Testis (tissue), 2 donors: ENCODE measurements at regions not wholly inside any gene's neighbourhood (a gene's known extent, or its start where the extent isn't known, plus 50 kb on each side); places are given as distances from the start of the nearest gene placed in this dataset.

Source experiments
- POLR2A ChIP-seq: fragments of 450-650 bp; IDR thresholded peaks from one replicate; pipeline ENCODE4 v1.6.1; 2017; ENCODE audit warnings: antibody characterized with exemption, mild to moderate bottlenecking, moderate library complexity
- TF ChIP-seq, protein P1 (sequence below), 3 experiments: fragments of 450-650 bp in 2 of 3; fragments of 200-600 bp in 1 of 3; sonication (generic) in 1 of 3; IDR thresholded peaks; one replicate each; pipeline ENCODE4 v1.5.1; 2016 to 2019; ENCODE audit warnings: antibody characterized with exemption in 3 of 3, mild to moderate bottlenecking in 2 of 3, moderate library complexity in 1 of 3

GRCh38 chr10:24157567-24157966 is 51.4 kb upstream of the KIAA1217 start:
- TF ChIP-seq, protein P1, sequence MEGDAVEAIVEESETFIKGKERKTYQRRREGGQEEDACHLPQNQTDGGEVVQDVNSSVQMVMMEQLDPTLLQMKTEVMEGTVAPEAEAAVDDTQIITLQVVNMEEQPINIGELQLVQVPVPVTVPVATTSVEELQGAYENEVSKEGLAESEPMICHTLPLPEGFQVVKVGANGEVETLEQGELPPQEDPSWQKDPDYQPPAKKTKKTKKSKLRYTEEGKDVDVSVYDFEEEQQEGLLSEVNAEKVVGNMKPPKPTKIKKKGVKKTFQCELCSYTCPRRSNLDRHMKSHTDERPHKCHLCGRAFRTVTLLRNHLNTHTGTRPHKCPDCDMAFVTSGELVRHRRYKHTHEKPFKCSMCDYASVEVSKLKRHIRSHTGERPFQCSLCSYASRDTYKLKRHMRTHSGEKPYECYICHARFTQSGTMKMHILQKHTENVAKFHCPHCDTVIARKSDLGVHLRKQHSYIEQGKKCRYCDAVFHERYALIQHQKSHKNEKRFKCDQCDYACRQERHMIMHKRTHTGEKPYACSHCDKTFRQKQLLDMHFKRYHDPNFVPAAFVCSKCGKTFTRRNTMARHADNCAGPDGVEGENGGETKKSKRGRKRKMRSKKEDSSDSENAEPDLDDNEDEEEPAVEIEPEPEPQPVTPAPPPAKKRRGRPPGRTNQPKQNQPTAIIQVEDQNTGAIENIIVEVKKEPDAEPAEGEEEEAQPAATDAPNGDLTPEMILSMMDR (IDR thresholded peaks at IDR 0.05) = no peak
- TF ChIP-seq POLR2A = no peak
